ENCODE measurements at regions not wholly inside any gene's neighbourhood (a gene's known extent, or its start where the extent isn't known, plus 50 kb on each side); places are given as distances from the start of the nearest gene placed in this dataset.
"Not testable (repeated sequence)": the region's sequence is repeated elsewhere in the genome, so short reads cannot be mapped to it uniquely, and the experiment has no call there.

DNA sequence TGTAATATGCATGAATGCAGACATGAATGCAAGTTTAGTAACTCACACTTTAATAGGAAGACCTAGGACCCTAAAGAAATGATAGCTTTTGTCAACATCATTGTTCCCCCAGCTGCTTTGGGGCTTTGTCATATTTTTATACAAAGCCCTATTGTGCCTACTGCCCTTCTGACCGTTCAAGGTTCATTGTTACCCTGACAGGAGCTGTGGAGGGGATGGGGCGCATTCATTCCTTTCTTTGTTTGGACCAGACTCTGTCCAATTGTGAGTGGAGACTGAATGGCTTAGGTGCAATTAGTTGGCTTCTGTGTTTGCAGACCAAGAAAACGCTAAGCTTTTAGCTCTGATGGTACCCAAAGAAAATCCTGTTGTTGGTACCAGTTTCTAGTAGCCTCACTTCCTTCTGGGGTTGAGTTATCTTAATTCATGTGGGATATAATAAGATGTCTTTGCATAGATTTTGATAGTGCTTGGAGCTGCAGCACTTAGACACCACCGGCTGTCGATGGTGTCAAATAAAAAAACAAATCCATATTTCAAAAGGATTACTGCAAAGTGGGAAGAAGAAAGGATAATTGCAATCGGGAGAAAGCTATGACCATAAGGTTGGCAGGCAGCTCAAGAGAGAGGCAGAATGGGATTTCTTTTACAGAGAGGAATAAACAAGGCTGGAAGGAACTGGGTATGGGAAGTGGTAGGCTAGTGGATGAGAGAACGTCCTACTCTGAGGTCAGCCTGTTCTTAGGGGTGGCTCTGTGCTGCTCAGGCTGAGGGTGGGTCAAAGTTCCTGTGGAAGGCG, 133.9 kb upstream of the TMTC4 start:
- no peaks in the 10 kb centered on the region for H3K36me3 Mint-ChIP-seq (ENCODE audit: insufficient read depth)
- H3K4me3 Mint-ChIP-seq = no peak overlapping the region
- DNase-seq (no peak), ATAC-seq (no peak)
- peaks cover 9% of the 10 kb centered on the region for H3K27me3 Mint-ChIP-seq (ENCODE audit: low read depth)
- H3K4me1 Mint-ChIP-seq (ENCODE audit: low read depth) = no peaks in the 10 kb centered on the region
- H3K9me3 Mint-ChIP-seq = no peaks in the 10 kb centered on the region

DNA sequence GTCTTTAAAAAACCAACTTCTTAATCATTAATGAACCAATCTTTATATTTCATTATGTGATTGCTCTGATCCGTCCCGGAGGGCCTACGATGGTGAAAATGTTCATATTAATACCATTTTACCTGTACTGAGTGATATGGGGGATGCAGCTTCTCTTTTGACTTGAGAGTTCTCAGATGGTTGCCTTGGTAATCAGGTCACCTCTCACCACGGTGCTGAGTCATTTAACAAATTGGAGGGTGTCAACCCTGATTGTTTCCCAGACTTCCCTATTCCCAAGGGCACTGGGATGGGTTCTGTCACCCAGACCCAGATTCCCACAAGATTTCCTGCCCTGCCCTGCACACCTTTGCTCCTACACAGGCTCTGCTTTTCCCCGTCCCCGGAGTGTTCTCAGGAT, 128.5 kb upstream of the TMTC4 start:
- no peak for ATAC-seq
- Mint-ChIP-seq H3K4me3 (no peak overlapping the region), H3K9me3 (no peaks in the 10 kb centered on the region), H3K27me3 (ENCODE audit: low read depth) (peaks cover 5% of the 10 kb centered on the region), H3K4me1 (ENCODE audit: low read depth) (no peaks in the 10 kb centered on the region), H3K36me3 (ENCODE audit: insufficient read depth) (no peaks in the 10 kb centered on the region)
- DNase-seq = no peak

DNA sequence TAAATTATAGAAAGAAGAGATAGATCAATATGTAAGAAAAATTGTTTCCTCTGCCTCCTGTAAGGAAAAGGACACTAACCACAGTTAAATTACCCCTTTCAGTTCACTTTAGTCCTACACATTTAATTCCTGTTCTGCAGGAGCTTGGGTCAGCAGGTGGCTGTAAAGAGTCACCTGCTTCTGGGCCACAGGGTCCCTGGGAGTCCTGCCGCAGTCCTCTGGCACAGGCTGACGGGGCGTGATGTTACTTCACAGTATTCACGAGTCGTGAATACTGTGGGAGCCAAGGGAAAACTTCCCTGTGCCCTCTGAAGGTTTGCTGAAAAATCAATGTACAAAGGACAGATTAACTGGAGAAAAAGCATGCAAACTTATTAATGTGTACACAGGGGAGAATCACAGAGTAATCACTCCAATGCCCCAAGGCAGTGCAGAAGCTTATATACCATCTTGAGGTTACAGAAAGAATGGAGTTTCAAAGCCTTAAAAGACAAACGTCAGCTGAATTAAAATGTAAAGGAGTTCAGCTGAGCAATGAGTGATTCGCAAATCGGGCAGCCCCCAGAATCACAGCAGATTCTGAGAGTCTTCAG, 125.8 kb upstream of the TMTC4 start:
- no peak for ATAC-seq
- DNase-seq = no peak
- no peaks in the 10 kb centered on the region for H3K4me1 Mint-ChIP-seq (ENCODE audit: low read depth)

DNA sequence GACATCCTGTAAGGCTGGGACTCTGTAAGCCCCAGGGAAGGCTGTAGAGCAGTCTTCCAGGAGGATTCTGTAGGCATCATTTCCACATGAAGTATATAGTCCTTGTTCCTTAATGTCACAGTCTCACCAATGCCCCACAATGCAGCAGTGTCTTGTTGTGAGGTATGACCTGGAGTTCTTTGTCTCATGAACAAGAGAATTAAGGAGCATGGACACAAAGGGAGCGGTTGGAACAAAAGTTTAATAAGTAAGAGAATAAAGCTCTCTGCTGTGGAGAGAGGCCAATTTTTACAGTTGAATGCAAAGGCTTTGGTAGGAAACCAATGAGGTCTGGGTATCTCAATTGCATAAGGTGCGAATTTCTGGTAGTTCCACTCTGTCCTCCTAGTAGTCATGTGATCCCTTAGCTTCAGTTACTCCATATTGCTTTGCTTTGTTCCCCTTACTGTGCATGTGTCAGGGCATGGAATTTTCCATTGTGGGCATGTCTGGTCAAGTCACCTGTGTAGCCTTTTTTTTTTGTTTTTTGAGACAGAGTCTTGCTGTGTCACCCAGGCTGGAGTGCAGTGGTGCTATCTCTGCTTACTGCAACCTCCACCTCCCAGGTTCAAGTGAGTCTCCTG, 124.3 kb upstream of the TMTC4 start:
- H3K4me1 Mint-ChIP-seq (ENCODE audit: low read depth) = no peaks in the 10 kb centered on the region
- DNase-seq (no peak), ATAC-seq (no peak)

More for the DNA sequence above, 125.8 kb upstream of the TMTC4 start:
- H3K36me3 Mint-ChIP-seq (ENCODE audit: insufficient read depth) = no peaks in the 10 kb centered on the region
- no peak overlapping the region for H3K4me3 Mint-ChIP-seq
- peaks cover 3% of the 10 kb centered on the region for H3K27me3 Mint-ChIP-seq (ENCODE audit: low read depth)
- peaks cover 10% of the 10 kb centered on the region for H3K9me3 Mint-ChIP-seq

DNA sequence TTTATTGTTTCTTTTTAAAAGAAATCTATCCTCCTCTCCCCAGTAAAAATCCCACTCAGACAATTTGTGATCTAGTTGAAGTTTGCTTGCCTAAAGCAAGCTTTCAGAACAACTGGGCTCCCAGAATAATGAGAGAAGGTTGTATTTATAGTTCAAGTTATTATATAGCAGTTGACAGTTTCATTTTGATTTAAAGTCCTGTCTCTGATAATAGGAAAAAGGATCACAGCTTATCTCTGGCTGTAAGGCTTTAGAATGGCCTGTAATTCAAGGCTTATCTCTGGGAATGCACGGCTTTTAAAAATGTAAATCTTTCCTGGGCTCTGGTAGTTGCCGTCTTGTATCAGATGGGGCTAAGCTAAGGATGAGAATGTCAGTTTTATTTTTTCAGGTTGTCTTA, 123.3 kb upstream of the TMTC4 start:
- H3K4me1 Mint-ChIP-seq (ENCODE audit: low read depth) = no peaks in the 10 kb centered on the region
- H3K4me3 Mint-ChIP-seq = no peak overlapping the region
- peaks cover 19% of the 10 kb centered on the region for H3K9me3 Mint-ChIP-seq
- H3K27me3 Mint-ChIP-seq (ENCODE audit: low read depth) = peaks cover 9% of the 10 kb centered on the region
- no peaks in the 10 kb centered on the region for H3K36me3 Mint-ChIP-seq (ENCODE audit: insufficient read depth)
- ATAC-seq = no peak
- DNase-seq = no peak

More for the DNA sequence above, 124.3 kb upstream of the TMTC4 start:
- H3K9me3 Mint-ChIP-seq = peaks cover 11% of the 10 kb centered on the region
- H3K36me3 Mint-ChIP-seq (ENCODE audit: insufficient read depth) = no peaks in the 10 kb centered on the region
- peaks cover 3% of the 10 kb centered on the region for H3K27me3 Mint-ChIP-seq (ENCODE audit: low read depth)
- H3K4me3 Mint-ChIP-seq = no peak overlapping the region

DNA sequence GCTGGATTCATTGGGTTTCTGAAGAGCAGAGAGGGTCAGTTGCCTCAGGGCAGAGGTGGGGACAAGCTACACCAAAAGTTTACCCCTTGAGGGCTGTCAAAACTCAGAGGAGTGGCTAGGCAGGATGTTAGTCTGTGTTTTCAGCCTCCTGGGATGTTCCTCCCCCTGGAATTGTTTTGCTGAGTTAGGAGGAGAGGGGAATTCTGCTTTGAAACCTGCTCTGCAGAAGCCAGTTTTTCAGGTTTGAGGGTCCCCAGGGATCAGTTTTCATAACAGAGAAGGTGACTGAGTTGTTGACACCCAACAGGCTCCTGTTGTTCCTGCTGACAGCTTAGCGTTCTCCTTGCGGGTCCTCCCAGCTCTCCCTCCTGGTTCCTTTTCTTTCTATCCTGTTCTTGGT, 121.9 kb upstream of the TMTC4 start:
- H3K27me3 Mint-ChIP-seq (ENCODE audit: low read depth) = peaks cover 12% of the 10 kb centered on the region
- ATAC-seq (no peak), DNase-seq (no peak)
- H3K36me3 Mint-ChIP-seq (ENCODE audit: insufficient read depth) = no peaks in the 10 kb centered on the region
- no peaks in the 10 kb centered on the region for H3K4me1 Mint-ChIP-seq (ENCODE audit: low read depth)
- no peak overlapping the region for H3K4me3 Mint-ChIP-seq
- peaks cover 19% of the 10 kb centered on the region for H3K9me3 Mint-ChIP-seq

DNA sequence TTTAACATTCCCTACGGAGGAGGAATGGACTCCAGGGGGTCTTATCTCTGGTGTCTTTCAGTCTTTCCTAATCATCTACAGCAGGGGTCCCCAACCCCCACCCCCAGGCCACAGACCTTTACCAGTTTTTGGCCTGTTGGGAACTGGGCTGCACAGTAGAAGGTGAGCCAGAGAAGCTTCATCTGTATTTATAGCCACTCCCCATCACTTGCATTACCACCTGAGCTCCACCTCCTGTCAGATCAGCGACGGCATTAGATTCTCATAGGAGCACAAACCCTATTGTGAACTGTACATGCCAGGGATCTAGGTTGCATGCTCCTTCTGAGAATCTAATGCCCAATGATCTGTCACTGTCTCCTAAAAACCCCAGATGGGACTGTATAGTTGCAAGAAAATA, 120.0 kb upstream of the TMTC4 start:
- H3K36me3 Mint-ChIP-seq (ENCODE audit: insufficient read depth) = no peaks in the 10 kb centered on the region
- peaks cover 19% of the 10 kb centered on the region for H3K9me3 Mint-ChIP-seq
- H3K4me3 Mint-ChIP-seq = no peak overlapping the region
- no peaks in the 10 kb centered on the region for H3K4me1 Mint-ChIP-seq (ENCODE audit: low read depth)
- H3K27me3 Mint-ChIP-seq (ENCODE audit: low read depth) = peaks cover 16% of the 10 kb centered on the region
- DNase-seq = no peak
- ATAC-seq = no peak

DNA sequence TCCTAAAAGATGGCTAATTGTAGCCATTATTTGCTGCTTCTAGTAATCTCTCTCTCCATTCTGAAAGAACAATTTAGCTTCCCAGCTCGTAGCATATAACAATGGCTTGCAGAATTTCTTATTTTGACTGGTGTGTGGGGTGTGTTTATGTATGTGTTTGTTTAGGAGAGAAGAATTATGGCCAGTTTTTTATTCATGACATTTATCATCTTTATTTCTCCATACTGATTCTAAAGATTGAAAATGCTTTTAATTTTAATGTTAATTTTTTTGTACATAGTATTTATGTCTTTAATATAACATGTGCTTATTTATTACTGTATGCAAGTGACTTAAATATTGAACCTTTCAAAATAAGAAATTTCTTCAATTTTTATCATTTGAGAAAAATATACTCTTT, 115.8 kb upstream of the TMTC4 start:
- no peak overlapping the region for H3K4me3 Mint-ChIP-seq
- peaks cover 29% of the 10 kb centered on the region for H3K27me3 Mint-ChIP-seq (ENCODE audit: low read depth)
- peaks cover 11% of the 10 kb centered on the region for H3K9me3 Mint-ChIP-seq
- ATAC-seq (no peak), DNase-seq (no peak)
- H3K36me3 Mint-ChIP-seq (ENCODE audit: insufficient read depth) = no peaks in the 10 kb centered on the region
- no peaks in the 10 kb centered on the region for H3K4me1 Mint-ChIP-seq (ENCODE audit: low read depth)

DNA sequence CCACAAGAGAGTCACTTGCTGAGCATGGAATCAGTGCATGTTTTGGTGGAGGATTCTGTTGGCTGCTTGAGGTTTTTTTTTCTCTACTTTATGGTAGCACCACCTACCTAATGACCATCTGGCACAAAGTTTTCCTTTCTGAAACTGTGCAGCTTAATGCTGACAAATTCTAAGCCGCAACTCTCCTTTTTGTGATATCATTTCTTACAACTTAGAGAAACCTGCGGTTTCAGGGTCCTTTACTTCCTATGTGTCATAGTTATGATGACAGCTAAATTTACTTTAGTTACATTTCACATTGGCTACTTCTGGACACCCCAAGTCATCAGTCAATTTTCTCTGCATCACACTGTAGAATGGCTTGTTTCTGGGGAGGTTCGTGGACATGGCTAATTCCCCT, 115.4 kb upstream of the TMTC4 start:
- ATAC-seq (no peak), DNase-seq (no peak)
- Mint-ChIP-seq H3K4me3 (no peak overlapping the region), H3K4me1 (ENCODE audit: low read depth) (no peaks in the 10 kb centered on the region), H3K27me3 (ENCODE audit: low read depth) (peaks cover 29% of the 10 kb centered on the region), H3K9me3 (peaks cover 11% of the 10 kb centered on the region), H3K36me3 (ENCODE audit: insufficient read depth) (no peaks in the 10 kb centered on the region)

DNA sequence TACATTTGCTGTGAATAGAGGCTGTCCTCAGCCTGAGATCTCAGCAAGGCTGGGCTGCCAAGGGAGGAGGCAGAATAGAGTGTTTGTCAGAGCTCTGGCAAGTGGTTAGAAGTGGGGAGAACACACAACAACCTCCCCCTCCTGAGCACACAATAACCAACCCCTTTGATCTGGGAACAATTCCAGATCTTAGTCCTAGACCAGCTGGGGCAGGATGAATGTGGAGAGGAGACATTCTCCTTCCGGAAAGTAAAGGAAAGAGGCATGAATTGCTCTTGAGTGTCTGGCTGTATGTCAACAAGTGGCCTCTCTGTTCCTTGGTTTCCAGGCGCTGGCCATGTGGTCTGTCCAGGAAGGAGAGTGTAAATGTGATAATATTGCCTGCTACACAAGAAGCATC, 114.9 kb upstream of the TMTC4 start:
- H3K9me3 Mint-ChIP-seq = peaks cover 11% of the 10 kb centered on the region
- H3K36me3 Mint-ChIP-seq (ENCODE audit: insufficient read depth) = no peaks in the 10 kb centered on the region
- H3K27me3 Mint-ChIP-seq (ENCODE audit: low read depth) = peaks cover 29% of the 10 kb centered on the region
- no peaks in the 10 kb centered on the region for H3K4me1 Mint-ChIP-seq (ENCODE audit: low read depth)
- H3K4me3 Mint-ChIP-seq = no peak overlapping the region
- DNase-seq (no peak), ATAC-seq (no peak)

DNA sequence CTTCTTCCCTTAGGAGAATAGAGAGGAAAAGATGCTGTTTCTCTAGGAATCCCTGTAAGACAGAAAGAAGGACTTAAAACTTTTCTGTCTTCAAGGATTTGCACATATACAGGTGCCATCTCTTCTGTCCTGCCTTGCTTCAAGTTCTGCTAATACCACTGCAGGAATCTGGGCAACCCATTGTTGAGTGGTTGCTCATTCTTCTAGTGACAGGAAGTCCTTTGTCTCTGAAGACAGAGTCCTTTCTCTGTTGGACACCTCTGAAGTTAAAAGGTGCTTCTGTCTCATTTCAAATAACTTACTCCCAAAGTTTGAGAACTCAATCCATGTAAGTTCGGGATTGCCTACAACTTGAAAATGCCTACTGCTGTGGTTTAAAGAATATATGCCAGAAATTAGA, 114.4 kb upstream of the TMTC4 start:
- peaks cover 29% of the 10 kb centered on the region for H3K27me3 Mint-ChIP-seq (ENCODE audit: low read depth)

DNA sequence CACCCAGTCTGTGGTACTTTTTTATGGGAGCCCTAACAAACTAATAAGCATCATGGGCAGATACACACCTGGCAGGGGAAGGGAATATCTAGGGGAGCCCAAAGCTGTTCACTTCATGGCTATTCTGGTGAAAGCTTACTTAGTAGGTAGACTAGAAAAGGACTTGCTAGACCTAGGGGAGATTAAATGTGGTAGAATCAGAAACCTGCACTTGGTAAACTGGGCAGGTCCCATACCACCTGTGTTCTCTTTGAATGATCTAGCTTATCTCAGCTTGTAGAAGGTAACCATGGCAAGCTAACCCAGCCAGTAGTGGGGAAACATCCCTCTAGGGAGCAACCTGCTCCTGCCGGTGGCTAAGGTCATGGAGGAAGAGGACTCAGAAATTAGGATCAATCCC, 113.9 kb upstream of the TMTC4 start:
- ATAC-seq = no peak
- Mint-ChIP-seq H3K9me3 (peaks cover 7% of the 10 kb centered on the region), H3K4me3 (no peak overlapping the region), H3K36me3 (ENCODE audit: insufficient read depth) (no peaks in the 10 kb centered on the region), H3K27me3 (ENCODE audit: low read depth) (peaks cover 29% of the 10 kb centered on the region), H3K4me1 (ENCODE audit: low read depth) (no peaks in the 10 kb centered on the region)
- no peak for DNase-seq

More for the DNA sequence above, 114.4 kb upstream of the TMTC4 start:
- no peak for ATAC-seq
- DNase-seq = no peak
- Mint-ChIP-seq H3K4me1 (ENCODE audit: low read depth) (no peaks in the 10 kb centered on the region), H3K4me3 (no peak overlapping the region), H3K9me3 (peaks cover 11% of the 10 kb centered on the region), H3K36me3 (ENCODE audit: insufficient read depth) (no peaks in the 10 kb centered on the region)

DNA sequence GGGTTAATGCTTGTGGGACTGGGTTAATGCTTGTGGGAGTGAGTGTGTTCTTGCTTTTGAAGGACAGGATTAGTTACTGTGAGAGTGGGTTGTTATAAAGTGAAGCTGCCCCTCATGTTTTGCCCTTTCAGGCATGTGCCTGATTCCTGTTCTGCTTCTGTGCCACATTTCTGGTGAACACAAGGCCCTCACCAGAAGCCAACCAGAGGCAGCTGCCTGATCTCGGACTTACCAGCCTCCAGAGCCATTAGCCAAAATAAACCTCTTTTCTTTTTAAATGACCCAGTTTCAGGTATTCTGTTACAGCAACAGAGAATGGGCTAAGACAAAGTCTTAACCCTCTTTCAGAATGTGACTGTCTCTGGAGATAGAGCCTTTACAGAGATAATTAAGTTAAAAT, 113.3 kb upstream of the TMTC4 start:
- Mint-ChIP-seq H3K4me1 (ENCODE audit: low read depth) (no peaks in the 10 kb centered on the region), H3K36me3 (ENCODE audit: insufficient read depth) (no peaks in the 10 kb centered on the region), H3K27me3 (ENCODE audit: low read depth) (peaks cover 23% of the 10 kb centered on the region), H3K9me3 (peaks cover 3% of the 10 kb centered on the region), H3K4me3 (no peak overlapping the region)
- DNase-seq (no peak), ATAC-seq (no peak)

DNA sequence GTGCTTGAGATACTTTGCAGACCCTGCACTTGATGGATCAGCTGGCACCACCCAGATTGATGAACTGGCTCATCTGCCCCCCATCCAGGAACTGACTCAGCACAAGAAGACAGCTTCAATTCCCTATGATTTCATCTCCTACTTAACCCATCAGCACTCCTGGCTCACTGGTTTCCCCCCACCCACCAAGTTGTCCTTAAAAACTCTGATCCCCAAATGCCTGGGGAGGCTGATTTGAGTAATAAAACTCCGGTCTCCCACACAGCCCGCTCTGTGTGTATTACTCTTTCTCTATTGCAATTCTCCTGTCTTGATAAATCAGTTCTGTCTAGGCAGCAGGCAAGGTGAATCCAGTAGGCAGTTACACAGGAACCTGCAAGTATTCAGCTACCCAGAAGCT, 102.1 kb upstream of the TMTC4 start:
- H3K9me3 Mint-ChIP-seq; H3K27me3 Mint-ChIP-seq (ENCODE audit: low read depth); DNase-seq; H3K36me3 Mint-ChIP-seq (ENCODE audit: insufficient read depth); ATAC-seq; H3K4me1 Mint-ChIP-seq (ENCODE audit: low read depth); H3K4me3 Mint-ChIP-seq: not testable (repeated sequence)

All from activated T-cell treated with anti-CD3 and anti-CD28 coated beads, Interleukin-2, amount 50 U/mL, for 4 hours (primary cell).